ENCODE measurements at regions not wholly inside any gene's neighbourhood (a gene's known extent, or its start where the extent isn't known, plus 50 kb on each side); places are given as distances from the start of the nearest gene placed in this dataset.
"Not testable (repeated sequence)": the region's sequence is repeated elsewhere in the genome, so short reads cannot be mapped to it uniquely, and the experiment has no call there.

- no peak for DNase-seq
Observed at GRCh38 chr13:105915146-105915850, 620.2 kb downstream of the EFNB2 start.

- DNase-seq: no peak
Observed at GRCh38 chr13:105914291-105915036, 621.0 kb downstream of the EFNB2 start.

GRCh38 chr13:105908586-105908985, 626.9 kb downstream of the EFNB2 start:
- no peak for DNase-seq

- no peak for DNase-seq
Observed at GRCh38 chr13:105907319-105908019, 628.0 kb downstream of the EFNB2 start.

GRCh38 chr13:105906746-105907145, 628.7 kb downstream of the EFNB2 start:
- no peak for DNase-seq

GRCh38 chr13:105904034-105904742, 631.3 kb downstream of the EFNB2 start:
- no peak for DNase-seq

GRCh38 chr13:105902396-105902795, 633.1 kb downstream of the EFNB2 start:
- DNase-seq: no peak

- DNase-seq: no peak
Observed at GRCh38 chr13:105897575-105897974, 637.9 kb downstream of the EFNB2 start.

GRCh38 chr13:105894697-105895096, 640.8 kb downstream of the EFNB2 start:
- no peak for DNase-seq

GRCh38 chr13:105890509-105890908, 645.0 kb downstream of the EFNB2 start:
- no peak for DNase-seq

- DNase-seq: no peak
Observed at GRCh38 chr13:105878119-105878700, 657.3 kb downstream of the EFNB2 start.

- DNase-seq: no peak
Observed at GRCh38 chr13:105874814-105875213, 660.6 kb downstream of the EFNB2 start.

GRCh38 chr13:105871768-105872167, 663.7 kb downstream of the EFNB2 start:
- no peak for DNase-seq

GRCh38 chr13:105871326-105871725, 664.1 kb downstream of the EFNB2 start:
- DNase-seq: no peak

- DNase-seq: no peak
Observed at GRCh38 chr13:105863300-105863920, 672.1 kb downstream of the EFNB2 start.

GRCh38 chr13:105848494-105848893, 687.0 kb downstream of the EFNB2 start:
- DNase-seq: no peak

GRCh38 chr13:105847527-105848291, 687.8 kb downstream of the EFNB2 start:
- DNase-seq: no peak

- no peak for DNase-seq
Observed at GRCh38 chr13:105846923-105847322, 688.5 kb downstream of the EFNB2 start.

GRCh38 chr13:105841286-105841685, 694.2 kb downstream of the EFNB2 start:
- no peak for DNase-seq

- DNase-seq: no peak
Observed at GRCh38 chr13:105838231-105838630, 697.2 kb downstream of the EFNB2 start.

- DNase-seq: not testable (repeated sequence)
Observed at GRCh38 chr13:105837295-105837694, 698.2 kb downstream of the EFNB2 start.

GRCh38 chr13:105830821-105831220, 704.6 kb downstream of the EFNB2 start:
- DNase-seq: no peak
